Trophoblast cell (in vitro differentiated cells and primary cell): ENCODE measurements at regions not wholly inside any gene's neighbourhood (a gene's known extent, or its start where the extent isn't known, plus 50 kb on each side); places are given as distances from the start of the nearest gene placed in this dataset.

Experiments used
- DNase-seq, 2 donors: peaks; one replicate each; pipeline ENCODE4 v3.0.0-alpha.2; 2016
- H2AFZ ChIP-seq: 2 replicates; pipeline ENCODE4 v1.6.1; 2013; ENCODE audit warnings: low read length, moderate library complexity, mild to moderate bottlenecking; ENCODE audit not compliant: insufficient read depth, poor library complexity
- H2AK5ac ChIP-seq: 2 replicates; pipeline ENCODE4 v1.6.1; 2013; ENCODE audit warnings: mild to moderate bottlenecking, low read length
- H2BK120ac ChIP-seq: 2 replicates; pipeline ENCODE4 v1.6.1; 2013; ENCODE audit warnings: low read length, mild to moderate bottlenecking, moderate library complexity; ENCODE audit not compliant: insufficient read depth, poor library complexity
- H2BK12ac ChIP-seq: 2 replicates; pipeline ENCODE4 v1.6.1; 2013; ENCODE audit warnings: mild to moderate bottlenecking, low read length, moderate library complexity
- H2BK5ac ChIP-seq: 2 replicates; pipeline ENCODE4 v1.6.1; 2013; ENCODE audit warnings: low read length, low read depth, moderate library complexity, mild to moderate bottlenecking; ENCODE audit not compliant: poor library complexity
- H3K14ac ChIP-seq: 2 replicates; pipeline ENCODE4 v1.6.1; 2013; ENCODE audit warnings: mild to moderate bottlenecking, low read length
- H3K18ac ChIP-seq: 2 replicates; pipeline ENCODE4 v1.6.1; 2013; ENCODE audit warnings: mild to moderate bottlenecking, low read length
- H3K23ac ChIP-seq: 2 replicates; pipeline ENCODE4 v1.6.1; 2013; ENCODE audit warnings: low read length
- H3K27ac ChIP-seq: 2 replicates; pipeline ENCODE4 v1.5.1; 2013; ENCODE audit warnings: low read depth, mild to moderate bottlenecking, inconsistent platforms, low read length, moderate library complexity
- H3K27me3 ChIP-seq: 2 replicates; pipeline ENCODE4 v1.6.1; 2013; ENCODE audit warnings: inconsistent platforms, mild to moderate bottlenecking, low read length, moderate library complexity; ENCODE audit not compliant: insufficient read depth
- H3K36me3 ChIP-seq, 2 experiments: 1 replicate in 1 of 2; 2 replicates in 1 of 2; pipeline ENCODE4 v1.6.1; 2013; ENCODE audit warnings: low read length in 2 of 2, mild to moderate bottlenecking in 2 of 2, moderate library complexity in 1 of 2; ENCODE audit not compliant: insufficient read depth in 2 of 2, control insufficient read depth in 1 of 2
- H3K4ac ChIP-seq: 2 replicates; pipeline ENCODE4 v1.6.1; 2013; ENCODE audit warnings: low read depth, mild to moderate bottlenecking, low read length, moderate library complexity
- H3K4me1 ChIP-seq, 2 experiments: 1 replicate in 1 of 2; 2 replicates in 1 of 2; pipeline ENCODE4 v1.6.1; 2013; ENCODE audit warnings: low read length in 2 of 2, mild to moderate bottlenecking in 2 of 2, moderate library complexity in 1 of 2; ENCODE audit not compliant: insufficient read depth in 2 of 2, control insufficient read depth in 1 of 2
- H3K4me2 ChIP-seq: 2 replicates; pipeline ENCODE4 v1.6.1; 2013; ENCODE audit warnings: inconsistent platforms, mild to moderate bottlenecking, low read length, moderate library complexity
- H3K4me3 ChIP-seq: 2 replicates; pipeline ENCODE4 v1.5.1; 2013; ENCODE audit warnings: mild to moderate bottlenecking, low read depth, low read length, inconsistent platforms
- H3K79me1 ChIP-seq: one replicate; pipeline ENCODE4 v1.6.1; 2013; ENCODE audit warnings: low read length
- H3K79me2 ChIP-seq: 2 replicates; pipeline ENCODE4 v1.6.1; 2013; ENCODE audit warnings: low read length, mild to moderate bottlenecking; ENCODE audit not compliant: control insufficient read depth, insufficient read depth, poor library complexity
- H3K9ac ChIP-seq: 2 replicates; pipeline ENCODE4 v1.6.1; 2013; ENCODE audit warnings: mild to moderate bottlenecking, low read length
- H3K9me3 ChIP-seq: 2 replicates; pipeline ENCODE4 v1.6.1; 2013; ENCODE audit warnings: low read depth, mild to moderate bottlenecking, control low read depth, inconsistent platforms, low read length; ENCODE audit not compliant: insufficient read depth
- H4K12ac ChIP-seq: 2 replicates; pipeline ENCODE4 v1.6.1; 2013; ENCODE audit warnings: low read depth, mild to moderate bottlenecking, low read length, moderate library complexity
- H4K8ac ChIP-seq: 2 replicates; pipeline ENCODE4 v1.6.1; 2013; ENCODE audit warnings: low read depth, mild to moderate bottlenecking, low read length, moderate library complexity
- H4K91ac ChIP-seq: one replicate; pipeline ENCODE4 v1.6.1; 2013; ENCODE audit warnings: low read depth, mild to moderate bottlenecking, low read length, moderate library complexity
- WGBS: extraction: QIAGEN DNeasy Blood & Tissue Kit; methylation state at CpG from one replicate; pipeline ENCODE4 v1.1.7; 2013; ENCODE audit warnings: missing lambda C conversion rate; ENCODE audit not compliant: insufficient read length, insufficient coverage; ENCODE audit errors: extremely low coverage; 5-methylcytosine and 5-hydroxymethylcytosine counted together

DNA sequence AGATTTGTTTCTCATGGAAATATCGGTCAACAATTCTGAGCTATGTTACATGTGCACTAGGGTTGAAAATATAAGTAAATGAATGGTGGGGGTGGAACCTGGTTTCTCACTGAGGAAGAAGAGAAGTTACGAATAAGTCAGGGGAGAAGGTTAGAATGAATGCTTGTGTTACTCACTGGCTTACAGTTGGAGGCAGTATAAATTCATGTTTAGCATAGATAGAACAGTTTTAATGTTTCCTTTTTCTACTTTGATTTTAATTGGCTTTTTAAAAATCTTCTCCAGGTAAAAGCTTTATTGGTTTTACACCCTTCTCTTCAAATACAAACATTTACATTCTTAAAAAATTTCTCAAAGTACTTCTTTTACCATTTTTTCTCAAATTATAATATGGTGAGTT is 1113.7 kb downstream of the CDH11 start:
- Histone ChIP-seq H3K14ac (no peak overlapping the region), H4K12ac (no peak overlapping the region), H3K23ac (no peak overlapping the region), H2BK12ac (no peak overlapping the region), H4K91ac (no peak overlapping the region), H3K27me3 (no peaks in the 10 kb centered on the region), H2BK5ac (no peak overlapping the region), H3K4me1 (no peaks in the 10 kb centered on the region), H3K4me3 (no peak overlapping the region), H2AK5ac (no peak overlapping the region), H3K79me1 (no peaks in the 10 kb centered on the region), H2AFZ (no peak overlapping the region), H4K8ac (no peak overlapping the region), H3K9me3 (no peaks in the 10 kb centered on the region), H3K9ac (no peak overlapping the region), H3K4me2 (no peak overlapping the region), H3K4ac (no peak overlapping the region), H3K27ac (no peak overlapping the region), H3K18ac (no peak overlapping the region), H3K36me3 (no peaks in the 10 kb centered on the region), H2BK120ac (no peak overlapping the region), H3K79me2 (no peaks in the 10 kb centered on the region)
- no CpG with 5 or more reads among the region's 2 CpGs for WGBS
- no peak for DNase-seq

DNA sequence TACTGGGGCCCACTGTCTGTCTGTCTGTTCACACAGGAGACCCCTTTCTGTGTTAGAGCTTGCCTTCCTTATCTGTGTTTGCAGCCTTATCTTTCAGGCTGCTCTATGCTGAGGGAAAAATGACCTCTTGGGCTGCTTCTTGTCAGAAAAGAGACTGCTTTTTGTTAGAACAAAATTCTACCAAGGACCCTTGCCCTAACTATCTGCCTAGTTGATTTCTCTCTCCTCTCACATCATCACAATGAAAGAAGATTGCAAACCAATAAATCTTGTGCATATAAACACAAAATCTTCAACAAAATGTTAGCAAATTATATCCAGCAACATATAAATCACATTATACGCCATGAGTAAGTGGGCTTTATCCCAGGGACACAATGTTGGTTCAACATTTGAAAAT is 1117.7 kb downstream of the CDH11 start:
- no CpG with 5 or more reads among the region's 1 CpG for WGBS
- H3K4me2 ChIP-seq, result no peak overlapping the region
- no peak for DNase-seq
- H3K4me3 ChIP-seq, result no peak overlapping the region
- H3K23ac ChIP-seq, result no peak overlapping the region
- no peaks in the 10 kb centered on the region for H3K79me1 ChIP-seq
- no peak overlapping the region for H4K12ac ChIP-seq
- H4K8ac ChIP-seq, result no peak overlapping the region
- no peaks in the 10 kb centered on the region for H3K36me3 ChIP-seq
- no peaks in the 10 kb centered on the region for H3K4me1 ChIP-seq
- H2BK120ac ChIP-seq, result no peak overlapping the region
- no peak overlapping the region for H2BK5ac ChIP-seq
- H4K91ac ChIP-seq, result no peak overlapping the region
- H3K27me3 ChIP-seq, result no peaks in the 10 kb centered on the region
- H3K27ac ChIP-seq, result no peak overlapping the region
- H3K9ac ChIP-seq, result no peak overlapping the region
- H3K14ac ChIP-seq, result no peak overlapping the region
- H2BK12ac ChIP-seq, result no peak overlapping the region
- H3K79me2 ChIP-seq, result no peaks in the 10 kb centered on the region
- no peak overlapping the region for H2AFZ ChIP-seq
- H2AK5ac ChIP-seq, result no peak overlapping the region
- H3K18ac ChIP-seq, result no peak overlapping the region
- H3K4ac ChIP-seq, result no peak overlapping the region
- no peaks in the 10 kb centered on the region for H3K9me3 ChIP-seq

DNA sequence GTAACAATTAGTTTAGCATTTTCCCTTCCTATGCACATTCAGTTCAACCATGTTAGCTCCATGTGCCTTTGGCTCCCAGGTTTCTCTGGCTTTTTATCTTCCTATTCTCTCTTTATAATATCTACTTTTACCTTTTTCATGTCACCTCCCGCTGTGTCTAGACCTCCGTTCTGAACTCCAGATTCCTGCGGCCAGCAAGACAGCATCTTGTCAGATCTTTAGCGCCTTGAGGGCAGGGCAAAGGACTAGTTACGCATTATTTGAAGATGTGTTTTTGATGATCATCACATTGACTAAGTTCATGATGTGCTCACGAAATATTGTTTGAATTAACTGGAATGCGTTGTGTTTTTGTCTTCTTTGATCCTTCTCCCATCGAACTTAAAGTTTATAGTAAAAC is 1126.8 kb downstream of the CDH11 start:
- Histone ChIP-seq H3K27ac (no peak overlapping the region), H3K4me3 (no peak overlapping the region), H3K79me2 (no peaks in the 10 kb centered on the region), H3K9me3 (no peaks in the 10 kb centered on the region), H2AK5ac (no peak overlapping the region), H4K91ac (no peak overlapping the region), H3K27me3 (no peaks in the 10 kb centered on the region), H2AFZ (no peak overlapping the region), H3K14ac (no peak overlapping the region), H3K23ac (no peak overlapping the region), H3K4me2 (no peak overlapping the region), H3K4ac (no peak overlapping the region), H2BK120ac (no peak overlapping the region), H3K9ac (no peak overlapping the region), H2BK12ac (no peak overlapping the region), H4K8ac (no peak overlapping the region), H2BK5ac (no peak overlapping the region), H4K12ac (no peak overlapping the region), H3K18ac (no peak overlapping the region), H3K36me3 (no peaks in the 10 kb centered on the region), H3K79me1 (no peaks in the 10 kb centered on the region), H3K4me1 (no peaks in the 10 kb centered on the region)
- no peak for DNase-seq
- WGBS, result no CpG with 5 or more reads among the region's 8 CpGs

DNA sequence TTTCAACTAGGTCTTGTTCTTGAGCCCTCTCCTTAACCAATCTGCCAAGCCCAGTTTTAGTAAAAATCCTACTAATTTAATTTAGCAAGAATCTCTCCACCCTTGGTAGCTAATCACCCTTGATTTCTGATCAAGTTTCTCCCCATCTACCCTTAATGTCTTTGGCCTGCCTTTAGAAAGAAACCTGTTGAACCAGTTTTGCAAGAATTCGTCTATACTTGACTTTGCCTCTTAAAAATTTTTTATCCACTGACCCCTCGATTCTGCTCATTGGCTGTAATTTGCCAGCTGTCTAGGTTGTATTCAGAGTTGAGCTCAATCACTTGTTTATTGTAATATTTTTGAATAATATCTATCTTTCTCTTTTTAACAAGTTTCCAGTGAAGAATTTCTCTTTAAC is 1138.5 kb downstream of the CDH11 start:
- H3K18ac ChIP-seq, result no peak overlapping the region
- no peaks in the 10 kb centered on the region for H3K79me1 ChIP-seq
- no peak overlapping the region for H2AFZ ChIP-seq
- no peak overlapping the region for H2BK5ac ChIP-seq
- peaks cover 0 to 3% of the 10 kb centered on the region in 2 experiments for H3K4me1 ChIP-seq
- H2BK12ac ChIP-seq, result no peak overlapping the region
- no peak overlapping the region for H3K9ac ChIP-seq
- H4K8ac ChIP-seq, result no peak overlapping the region
- no peak overlapping the region for H3K4ac ChIP-seq
- no peak overlapping the region for H3K4me2 ChIP-seq
- H3K27ac ChIP-seq, result no peak overlapping the region
- no peaks in the 10 kb centered on the region for H3K36me3 ChIP-seq
- no peaks in the 10 kb centered on the region for H3K9me3 ChIP-seq
- H3K14ac ChIP-seq, result no peak overlapping the region
- H3K79me2 ChIP-seq, result no peaks in the 10 kb centered on the region
- no CpG with 5 or more reads among the region's 2 CpGs for WGBS
- H4K12ac ChIP-seq, result no peak overlapping the region
- H2AK5ac ChIP-seq, result no peak overlapping the region
- no peak overlapping the region for H3K23ac ChIP-seq
- no peak overlapping the region for H4K91ac ChIP-seq
- H2BK120ac ChIP-seq, result no peak overlapping the region
- peak in 1 of 2 donors; percentile 8 for DNase-seq
- H3K27me3 ChIP-seq, result no peaks in the 10 kb centered on the region
- H3K4me3 ChIP-seq, result no peak overlapping the region
